GM10266 (cell line): ENCODE measurements at regions not wholly inside any gene's neighbourhood (a gene's known extent, or its start where the extent isn't known, plus 50 kb on each side); places are given as distances from the start of the nearest gene placed in this dataset.

Source experiments
- DNase-seq: peaks from one replicate; pipeline ENCODE4 v3.0.0; 2012; ENCODE audit errors: extremely low spot score
- CTCF ChIP-seq: IDR thresholded peaks from 2 replicates; pipeline ENCODE4 v1.5.1; 2012; ENCODE audit warnings: mild to moderate bottlenecking, low read depth; ENCODE audit not compliant: control insufficient read depth, insufficient read depth; ENCODE audit errors: missing control alignments

DNA sequence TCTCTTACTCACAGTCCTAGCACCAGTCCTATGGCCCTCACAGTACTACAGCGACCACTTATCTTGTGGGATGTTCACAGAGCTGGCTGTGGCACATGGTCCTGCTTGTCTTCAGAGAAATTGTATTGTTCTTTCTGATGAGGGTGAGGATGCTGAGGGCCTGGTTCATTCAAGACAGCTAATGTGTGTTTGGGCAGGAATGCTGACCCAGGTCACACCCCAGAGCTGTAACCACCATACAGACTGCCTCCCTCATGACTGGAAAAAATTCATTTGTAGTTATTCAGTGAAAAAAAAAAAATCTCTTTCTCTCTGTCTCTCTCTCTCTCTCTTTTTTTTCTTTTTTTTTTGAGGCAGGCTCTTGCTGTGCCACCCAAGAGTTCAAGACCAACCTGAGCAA is 83.5 kb downstream of the KLF6 start:
- no peak for TF ChIP-seq CTCF
- no peak for DNase-seq

- TF ChIP-seq CTCF, result no peak
- no peak for DNase-seq
Observed at GRCh38 chr10:3700531-3701076, 84.4 kb downstream of the KLF6 start.

DNA sequence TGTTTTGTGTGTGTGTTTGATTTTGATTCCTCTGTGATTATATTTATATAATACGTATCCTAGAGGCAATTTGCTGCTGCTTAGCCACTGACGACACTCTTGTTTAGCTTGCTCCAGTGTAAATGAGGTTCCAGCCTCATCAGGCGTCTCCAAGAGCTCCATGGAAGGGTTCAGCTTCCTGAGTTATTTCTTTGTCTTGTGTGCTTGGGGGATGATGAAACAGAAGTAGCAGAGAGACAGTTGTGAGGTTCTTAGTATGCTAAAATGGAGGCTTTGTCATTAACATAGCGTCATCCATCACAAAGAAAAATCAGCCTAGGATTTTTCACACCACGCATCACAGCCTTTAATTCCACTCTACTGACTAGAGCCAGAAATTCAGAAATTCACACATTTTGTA is 85.1 kb downstream of the KLF6 start:
- no peak for DNase-seq
- TF ChIP-seq CTCF, result no peak

DNA sequence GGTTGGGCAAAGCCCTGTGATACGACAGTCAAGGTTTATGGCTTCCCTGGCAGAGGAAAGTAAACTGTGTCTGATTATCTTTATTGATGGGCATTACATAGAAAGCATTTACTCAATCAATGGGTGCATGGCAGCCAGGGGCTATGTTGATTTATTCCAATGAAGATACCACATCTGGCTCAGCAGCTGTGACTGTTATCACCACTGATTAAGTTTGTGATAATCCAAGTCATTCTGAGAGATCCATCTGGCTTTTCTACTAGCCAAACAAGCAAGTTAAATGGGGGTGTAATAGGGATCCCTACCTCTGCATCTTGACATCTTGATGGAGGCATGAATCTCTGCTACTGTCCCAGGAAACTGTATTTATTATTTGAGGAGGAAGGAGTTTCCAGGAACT is 86.7 kb downstream of the KLF6 start:
- TF ChIP-seq CTCF, result no peak
- DNase-seq, result no peak

DNA sequence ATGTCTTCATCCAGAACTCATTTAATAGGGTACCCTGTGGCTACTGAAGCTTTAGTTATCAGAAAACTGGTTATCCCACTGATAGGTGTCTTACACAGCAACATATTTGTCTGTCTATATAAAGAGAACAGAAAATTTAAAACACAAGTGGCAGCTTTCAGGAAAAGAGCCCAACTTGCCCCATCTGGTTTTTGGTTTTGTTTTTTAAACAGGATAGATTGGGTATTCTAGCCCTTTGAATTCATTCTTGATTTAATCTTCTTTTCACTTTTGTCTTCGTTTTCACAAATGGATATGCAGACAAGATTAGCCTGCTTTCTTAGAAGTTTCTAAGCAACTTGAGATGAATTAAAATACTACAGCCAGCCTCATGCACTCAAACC is 91.3 kb downstream of the KLF6 start:
- DNase-seq, result no peak
- TF ChIP-seq CTCF, result no peak

- no peak for DNase-seq
- TF ChIP-seq CTCF, result no peak
Observed at GRCh38 chr10:3693022-3693697, 91.8 kb downstream of the KLF6 start.

DNA sequence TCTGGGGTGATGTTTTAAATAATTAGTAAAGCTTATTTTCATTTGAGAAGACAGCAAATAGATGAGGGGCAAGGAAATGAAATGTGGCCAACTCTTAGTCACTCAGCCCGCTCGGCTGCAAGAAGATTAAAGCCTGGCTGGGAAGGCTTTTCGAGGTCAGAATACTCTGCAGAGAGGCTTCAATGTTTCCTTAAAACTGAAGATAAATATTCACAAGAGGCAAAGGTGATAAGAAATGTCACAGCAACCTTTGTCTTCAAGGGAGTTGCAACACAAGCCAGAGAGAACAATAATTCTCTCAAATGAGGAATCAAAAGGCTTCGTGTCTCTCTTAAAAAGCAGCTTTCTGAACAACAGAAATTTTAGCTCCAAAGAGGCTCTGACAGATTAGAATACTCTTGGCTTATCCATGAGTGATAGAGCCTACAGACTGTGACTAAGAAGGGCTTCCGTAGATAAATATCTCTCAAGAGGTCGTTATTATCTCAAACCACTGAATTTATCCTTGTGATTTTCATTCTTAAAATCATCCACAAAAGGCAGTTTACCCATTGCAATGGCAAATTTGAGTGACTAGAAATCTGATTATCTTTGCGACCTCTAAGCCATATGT is 92.5 kb downstream of the KLF6 start:
- no peak for DNase-seq
- TF ChIP-seq CTCF, result no peak
